OCI-LY1 (cell line): ENCODE measurements at regions not wholly inside any gene's neighbourhood (a gene's known extent, or its start where the extent isn't known, plus 50 kb on each side); places are given as distances from the start of the nearest gene placed in this dataset.

Experiments
- EZH2 ChIP-seq: fragments of 200-600 bp; sonication (generic), shearing (Covaris generic); IDR thresholded peaks from 2 replicates; pipeline ENCODE4 v1.8.0; 2017; ENCODE audit warnings: borderline replicate concordance, mixed run types, mild to moderate bottlenecking, antibody characterized with exemption, low read length, moderate library complexity, mixed read lengths
- TF ChIP-seq, protein P1 (sequence below): fragments of 200-600 bp; sonication (generic), shearing (Covaris generic); IDR thresholded peaks from 2 replicates; pipeline ENCODE4 v1.5.1; 2017; ENCODE audit warnings: mild to moderate bottlenecking, antibody characterized with exemption, low read length, moderate library complexity, mixed read lengths

- TF ChIP-seq EZH2, result no peak
- TF ChIP-seq, protein P1, sequence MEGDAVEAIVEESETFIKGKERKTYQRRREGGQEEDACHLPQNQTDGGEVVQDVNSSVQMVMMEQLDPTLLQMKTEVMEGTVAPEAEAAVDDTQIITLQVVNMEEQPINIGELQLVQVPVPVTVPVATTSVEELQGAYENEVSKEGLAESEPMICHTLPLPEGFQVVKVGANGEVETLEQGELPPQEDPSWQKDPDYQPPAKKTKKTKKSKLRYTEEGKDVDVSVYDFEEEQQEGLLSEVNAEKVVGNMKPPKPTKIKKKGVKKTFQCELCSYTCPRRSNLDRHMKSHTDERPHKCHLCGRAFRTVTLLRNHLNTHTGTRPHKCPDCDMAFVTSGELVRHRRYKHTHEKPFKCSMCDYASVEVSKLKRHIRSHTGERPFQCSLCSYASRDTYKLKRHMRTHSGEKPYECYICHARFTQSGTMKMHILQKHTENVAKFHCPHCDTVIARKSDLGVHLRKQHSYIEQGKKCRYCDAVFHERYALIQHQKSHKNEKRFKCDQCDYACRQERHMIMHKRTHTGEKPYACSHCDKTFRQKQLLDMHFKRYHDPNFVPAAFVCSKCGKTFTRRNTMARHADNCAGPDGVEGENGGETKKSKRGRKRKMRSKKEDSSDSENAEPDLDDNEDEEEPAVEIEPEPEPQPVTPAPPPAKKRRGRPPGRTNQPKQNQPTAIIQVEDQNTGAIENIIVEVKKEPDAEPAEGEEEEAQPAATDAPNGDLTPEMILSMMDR, result no peak
Observed at GRCh38 chr10:21293518-21294356, 231.7 kb downstream of the SKIDA1 start.
